ENCODE measurements at regions not wholly inside any gene's neighbourhood (a gene's known extent, or its start where the extent isn't known, plus 50 kb on each side); places are given as distances from the start of the nearest gene placed in this dataset.

GRCh38 chr4:29708473-29708872 lies 1011.7 kb upstream of the PCDH7 start:
- no peak for DNase-seq (ENCODE audit: low spot score)

More at GRCh38 chr4:29708473-29708872, 1011.7 kb upstream of the PCDH7 start:
- TF ChIP-seq ZNF462 (CRISPR knock-in tag; IDR thresholded peaks at IDR 0.05) (no peak), ZNF331 (CRISPR knock-in tag; IDR thresholded peaks at IDR 0.05; ENCODE audit: low read depth) (no peak), EZH2phosphoT487 (IDR thresholded peaks at IDR 0.05; ENCODE audit: unreplicated experiment) (no peak), NANOG (IDR thresholded peaks at IDR 0.05; ENCODE audit: borderline replicate concordance) (no peak), REST (IDR thresholded peaks at IDR 0.05; ENCODE audit: unreplicated experiment) (no peak), CREB1 (CRISPR knock-in tag; IDR thresholded peaks at IDR 0.05; ENCODE audit: low read depth) (no peak), POLR2AphosphoS5 (IDR thresholded peaks at IDR 0.05; ENCODE audit: low read depth) (no peak), ZNF114 (CRISPR knock-in tag; IDR thresholded peaks at IDR 0.05) (no peak), EZH2 (IDR thresholded peaks at IDR 0.05; ENCODE audit: low read depth, unreplicated experiment) (no peak), STAT1 (IDR thresholded peaks at IDR 0.05; ENCODE audit: unreplicated experiment) (no peak)
- Mint-ChIP-seq H3K27me3 (ENCODE audit: insufficient read depth, low read depth, poor library complexity) (no peaks in the 10 kb centered on the region), H3K4me3 (no peak overlapping the region), H3K9me3 (peaks cover 22% of the 10 kb centered on the region), H3K36me3 (ENCODE audit: low read depth) (peaks cover 15% of the 10 kb centered on the region), H3K4me1 (no peaks in the 10 kb centered on the region), H3K27ac (no peak overlapping the region)
- no peak overlapping the region for H2AFZ ChIP-seq
- no peak overlapping the region for H3K4me2 ChIP-seq
- no peak overlapping the region for H3K4me3 ChIP-seq
- no peak for ATAC-seq
- H3K27me3 ChIP-seq (ENCODE audit: insufficient read depth): no peaks in the 10 kb centered on the region
- no peaks in the 10 kb centered on the region for H3F3A ChIP-seq (replicated peaks; ENCODE audit: low read depth)
- H3K9me2 ChIP-seq (ENCODE audit: insufficient read depth): no peaks in the 10 kb centered on the region
- no peaks in the 10 kb centered on the region for H4K20me1 ChIP-seq (replicated peaks; ENCODE audit: insufficient read depth)
- H3K79me2 ChIP-seq (replicated peaks; ENCODE audit: insufficient read depth): no peaks in the 10 kb centered on the region
- no peak overlapping the region for H3K27ac ChIP-seq (ENCODE audit: low read depth)
- H3K4me1 ChIP-seq (ENCODE audit: insufficient read depth): no peaks in the 10 kb centered on the region
- no peaks in the 10 kb centered on the region for H3K36me3 ChIP-seq (ENCODE audit: insufficient read depth)
